IMR-90 (cell line): ENCODE measurements at regions not wholly inside any gene's neighbourhood (a gene's known extent, or its start where the extent isn't known, plus 50 kb on each side); places are given as distances from the start of the nearest gene placed in this dataset.

ENCODE experiments used
- ATAC-seq: fragments of 200-7000 bp; cut with Tn5 transposase; 2 replicates; pipeline ENCODE4 v1.9.1; 2020; ENCODE audit warnings: low read depth, mild to moderate bottlenecking, moderate library complexity
- BruUV-seq: library from RNA; stranded (reverse); fragments of 400-500 nt; replicated peaks from 2 replicates; lab custom pipeline; 2021; lab: Mats Ljungman, UMichigan
- CTCF ChIA-PET: fragments of 300-600 bp; formaldehyde crosslinking; extraction: SDS; loops from one replicate; lab custom pipeline; 2021; ENCODE audit warnings: antibody characterized with exemption; lab: Yijun Ruan, JAX
- POLR2A ChIA-PET: fragments of 300-600 bp; sonication (Branson Sonifier 250); formaldehyde crosslinking; loops from one replicate; lab custom pipeline; 2022; ENCODE audit warnings: antibody characterized with exemption; ENCODE audit not compliant: unreplicated experiment; lab: Charles Lee
- DNase-seq: peaks from one replicate; pipeline ENCODE4 v3.0.0; 2013
- H2AFZ ChIP-seq: replicated peaks from 2 replicates; pipeline ENCODE3; 2013; ENCODE audit warnings: low read length, mild to moderate bottlenecking; ENCODE audit not compliant: poor library complexity
- H2AK5ac ChIP-seq: 2 replicates; pipeline ENCODE4 v1.6.1; 2013; ENCODE audit warnings: low read depth, low read length, inconsistent platforms
- H2AK9ac ChIP-seq: replicated peaks from 2 replicates; pipeline ENCODE3; 2013; ENCODE audit warnings: mild to moderate bottlenecking, low read depth, low read length, moderate library complexity; ENCODE audit not compliant: poor library complexity
- H2BK120ac ChIP-seq: 2 replicates; pipeline ENCODE4 v1.6.1; 2013; ENCODE audit warnings: low read depth, low read length, inconsistent platforms
- H2BK15ac ChIP-seq: 3 replicates; pipeline ENCODE4 v1.6.1; 2013; ENCODE audit warnings: low read depth, low read length, inconsistent platforms
- H2BK20ac ChIP-seq: 2 replicates; pipeline ENCODE4 v1.6.1; 2013; ENCODE audit warnings: low read depth, mild to moderate bottlenecking, inconsistent platforms, low read length, moderate library complexity
- H2BK5ac ChIP-seq: 2 replicates; pipeline ENCODE4 v1.6.1; 2013; ENCODE audit warnings: mild to moderate bottlenecking, low read depth, low read length, inconsistent platforms; ENCODE audit not compliant: poor library complexity, severe bottlenecking
- H3K14ac ChIP-seq: replicated peaks from 2 replicates; pipeline ENCODE4 v1.6.1; 2013; ENCODE audit warnings: low read depth, low read length, inconsistent platforms
- H3K18ac ChIP-seq: 2 replicates; pipeline ENCODE4 v1.6.1; 2013; ENCODE audit warnings: low read depth, low read length, control low read depth
- H3K23ac ChIP-seq: 2 replicates; pipeline ENCODE4 v1.6.1; 2013; ENCODE audit warnings: low read depth, low read length, inconsistent platforms
- H3K27ac ChIP-seq: 2 replicates; pipeline ENCODE4 v1.5.1; 2013; ENCODE audit warnings: mild to moderate bottlenecking, control low read depth, low read length; ENCODE audit not compliant: insufficient read depth
- H3K27me3 ChIP-seq: 2 replicates; pipeline ENCODE4 v1.6.1; 2013; ENCODE audit warnings: low read length; ENCODE audit not compliant: control insufficient read depth, insufficient read depth
- H3K36me3 ChIP-seq: 2 replicates; pipeline ENCODE4 v1.6.1; 2013; ENCODE audit warnings: low read length, mixed read lengths; ENCODE audit not compliant: control insufficient read depth, insufficient read depth
- H3K4ac ChIP-seq: 2 replicates; pipeline ENCODE4 v1.6.1; 2013; ENCODE audit warnings: low read depth, low read length, inconsistent platforms
- H3K4me1 ChIP-seq: 2 replicates; pipeline ENCODE4 v1.6.1; 2013; ENCODE audit warnings: low read length, mixed read lengths; ENCODE audit not compliant: control insufficient read depth, insufficient read depth
- H3K4me2 ChIP-seq: 2 replicates; pipeline ENCODE4 v1.6.1; 2013; ENCODE audit warnings: low read depth, mild to moderate bottlenecking, control low read depth, low read length, moderate library complexity
- H3K4me3 ChIP-seq: 2 replicates; pipeline ENCODE4 v1.5.1; 2013; ENCODE audit warnings: low read depth, mild to moderate bottlenecking, control low read depth, low read length, moderate library complexity; ENCODE audit not compliant: insufficient read depth
- H3K56ac ChIP-seq: 2 replicates; pipeline ENCODE4 v1.6.1; 2013; ENCODE audit warnings: low read length, inconsistent platforms; ENCODE audit not compliant: insufficient read depth; ENCODE audit errors: extremely low read depth
- H3K79me1 ChIP-seq, 2 experiments: 2 replicates each; pipeline ENCODE4 v1.6.1; 2013; ENCODE audit warnings: low read length in 2 of 2, inconsistent platforms in 1 of 2, low read depth in 1 of 2
- H3K9ac ChIP-seq: 2 replicates; pipeline ENCODE4 v1.6.1; 2013; ENCODE audit warnings: low read depth, low read length, control low read depth
- H3K9me1 ChIP-seq: 2 replicates; pipeline ENCODE4 v1.6.1; 2013; ENCODE audit warnings: low read length, inconsistent platforms; ENCODE audit not compliant: insufficient read depth
- H3K9me3 ChIP-seq: 2 replicates; pipeline ENCODE4 v1.6.1; 2013; ENCODE audit warnings: low read length; ENCODE audit not compliant: control insufficient read depth, insufficient read depth
- H4K20me1 ChIP-seq: 2 replicates; pipeline ENCODE4 v1.6.1; 2013; ENCODE audit warnings: low read length, inconsistent platforms; ENCODE audit not compliant: insufficient read depth
- H4K5ac ChIP-seq: 2 replicates; pipeline ENCODE4 v1.6.1; 2013; ENCODE audit warnings: mild to moderate bottlenecking, low read depth, low read length, control low read depth
- H4K8ac ChIP-seq, 2 experiments: 2 replicates each; pipeline ENCODE4 v1.6.1; 2013; ENCODE audit warnings: low read depth in 2 of 2, low read length in 2 of 2, control low read depth in 1 of 2, inconsistent platforms in 1 of 2
- H4K91ac ChIP-seq: 2 replicates; pipeline ENCODE4 v1.6.1; 2013; ENCODE audit warnings: low read depth, low read length, inconsistent platforms; ENCODE audit not compliant: insufficient read depth
- BHLHE40 ChIP-seq: fragments of 150-350 bp; IDR thresholded peaks from 2 replicates; pipeline ENCODE4 v1.6.1; 2016; ENCODE audit warnings: mild to moderate bottlenecking, low read depth, low read length
- CEBPB ChIP-seq: IDR thresholded peaks from 2 replicates; pipeline ENCODE4 v1.6.1; 2012; ENCODE audit warnings: low read depth, low read length, improper control_type of control experiment
- CHD1 ChIP-seq: IDR thresholded peaks from 2 replicates; pipeline ENCODE4 v1.6.1; 2012; ENCODE audit warnings: low read depth, low read length, improper control_type of control experiment
- FOS ChIP-seq: fragments of 150-350 bp; IDR thresholded peaks from 2 replicates; pipeline ENCODE4 v1.6.1; 2016; ENCODE audit warnings: low read depth, low read length
- MAFK ChIP-seq: IDR thresholded peaks from 2 replicates; pipeline ENCODE4 v1.6.1; 2012; ENCODE audit warnings: low read depth, low read length, improper control_type of control experiment
- MAZ ChIP-seq: IDR thresholded peaks from 2 replicates; pipeline ENCODE4 v1.6.1; 2012; ENCODE audit warnings: low read depth, mild to moderate bottlenecking, low read length, improper control_type of control experiment, moderate library complexity, borderline replicate concordance
- MXI1 ChIP-seq: IDR thresholded peaks from 2 replicates; pipeline ENCODE4 v1.6.1; 2012; ENCODE audit warnings: low read depth, mild to moderate bottlenecking, low read length, moderate library complexity, borderline replicate concordance
- NFE2L2 ChIP-seq: fragments of 150-350 bp; IDR thresholded peaks from 2 replicates; pipeline ENCODE4 v1.6.1; 2016; ENCODE audit warnings: low read depth, mild to moderate bottlenecking, low read length
- POLR2A ChIP-seq: IDR thresholded peaks from 2 replicates; pipeline ENCODE4 v1.6.1; 2012; ENCODE audit warnings: mild to moderate bottlenecking, low read depth, low read length
- RAD21 ChIP-seq: IDR thresholded peaks from 2 replicates; pipeline ENCODE4 v1.6.1; 2012; ENCODE audit warnings: low read length, improper control_type of control experiment
- RFX5 ChIP-seq: IDR thresholded peaks from 2 replicates; pipeline ENCODE4 v1.8.0; 2012; ENCODE audit warnings: low read depth, mild to moderate bottlenecking, low read length, moderate library complexity
- SMC3 ChIP-seq: fragments of 150-350 bp; IDR thresholded peaks from 2 replicates; pipeline ENCODE4 v1.6.1; 2016; ENCODE audit warnings: low read depth, mild to moderate bottlenecking, antibody characterized with exemption, low read length, moderate library complexity
- USF2 ChIP-seq: fragments of 150-350 bp; IDR thresholded peaks from 2 replicates; pipeline ENCODE4 v1.6.1; 2017; ENCODE audit warnings: mild to moderate bottlenecking, antibody characterized with exemption, low read length, low read depth
- WGBS, 2 experiments: methylation state at CpG; one replicate each; pipeline versions ENCODE4 v1.1.5 to v1.1.7; 2013; ENCODE audit warnings: missing lambda C conversion rate in 2 of 2; ENCODE audit not compliant: insufficient read length in 1 of 2; ENCODE audit errors: extremely low coverage in 2 of 2; 5-methylcytosine and 5-hydroxymethylcytosine counted together
- dilution Hi-C: fragments of 300-500 bp; cut with HindIII; formaldehyde crosslinking; loops from one replicate; pipeline ENCODE4 v1.14.3; 2018; ENCODE audit warnings: low sequenced_read_pairs; ENCODE audit not compliant: unreplicated experiment
- in situ Hi-C: fragments of 300-500 bp; cut with MboI; formaldehyde crosslinking; loops from 3 replicates; pipeline ENCODE4 v1.14.3; 2019; ENCODE audit warnings: low sequenced_read_pairs, inconsistent platforms, mixed read lengths
- intact Hi-C: fragments of 100-400 bp; cut with micrococcal nuclease; formaldehyde crosslinking; loops from 2 replicates; pipeline ENCODE4 v1.10.0; 2022
- TF ChIP-seq, protein P1 (sequence below): fragments of 150-350 bp; IDR thresholded peaks from 2 replicates; pipeline ENCODE4 v1.6.1; 2016; ENCODE audit warnings: low read depth, mild to moderate bottlenecking, low read length, moderate library complexity, borderline replicate concordance
- TF ChIP-seq, protein P2 (sequence below): conservative IDR thresholded peaks from 2 replicates; pipeline ENCODE4 v1.5.1; 2012; ENCODE audit warnings: mild to moderate bottlenecking, low read depth, low read length, improper control_type of control experiment

- Histone ChIP-seq H3K9ac (peak overlapping the region; percentile 71; the same call in 1 of the 2 replicates), H2AK9ac (no peak overlapping the region), H3K27ac (peak overlapping the region; percentile 100), H4K91ac (no peak overlapping the region), H2BK5ac (peak overlapping the region; percentile 99), H3K14ac (no peak overlapping the region), H3K79me1 (no peaks in the 10 kb centered on the region), H3K23ac (no peak overlapping the region), H3K4me1 (peaks cover 12% of the 10 kb centered on the region), H2BK20ac (peak overlapping the region; percentile 86), H4K8ac (peak overlapping the region; percentile 64 to 89), H2BK15ac (no peak overlapping the region), H3K9me3 (no peaks in the 10 kb centered on the region), H3K36me3 (no peaks in the 10 kb centered on the region), H3K4me2 (peak overlapping the region; percentile 80; the same call in 1 of the 2 replicates), H2AK5ac (no peak overlapping the region), H3K27me3 (no peaks in the 10 kb centered on the region), H3K4ac (peak overlapping the region; percentile 96; the same call in 1 of the 2 replicates), H3K4me3 (no peak overlapping the region), H3K56ac (0 out of 2 replicates have a peak overlapping the region, but pooled peaks have one; percentile 76), H3K9me1 (peaks cover 13% of the 10 kb centered on the region; the same call in 1 of the 2 replicates), H2AFZ (no peak overlapping the region), H2BK120ac (peak overlapping the region; percentile 96), H3K18ac (peak overlapping the region; percentile 100), H4K20me1 (no peaks in the 10 kb centered on the region), H4K5ac (peak overlapping the region; percentile 99; the same call in 1 of the 2 replicates)
- peak; percentile 98 for DNase-seq
- no CpG with 5 or more reads among the region's 2 CpGs for WGBS, 2 experiments
- dilution Hi-C loops (loop anchor here (5.0 kb wide), 1 partner anchor 78 kb away; no protein-coding TSS in a partner anchor), intact Hi-C loops (loop anchor here (2.0 to 10.0 kb wide), 4 partner anchors 145 to 453 kb away; partner anchors contain the start of gene DSEL), in situ Hi-C loops (loop anchor here (5.0 kb wide), 1 partner anchor 153 kb away; the partner anchor contains the start of gene DSEL)
- peak; percentile 87 for ATAC-seq
- no TSS peak for BruUV-seq
- ChIA-PET CTCF (interaction anchor here (1.0 to 1.4 kb wide), 2 partner anchors 18 to 155 kb away, joined by 3 read pairs; no protein-coding TSS in a partner anchor), POLR2A (no interaction called here)
- TF ChIP-seq MXI1: no peak
- TF ChIP-seq, protein P1, sequence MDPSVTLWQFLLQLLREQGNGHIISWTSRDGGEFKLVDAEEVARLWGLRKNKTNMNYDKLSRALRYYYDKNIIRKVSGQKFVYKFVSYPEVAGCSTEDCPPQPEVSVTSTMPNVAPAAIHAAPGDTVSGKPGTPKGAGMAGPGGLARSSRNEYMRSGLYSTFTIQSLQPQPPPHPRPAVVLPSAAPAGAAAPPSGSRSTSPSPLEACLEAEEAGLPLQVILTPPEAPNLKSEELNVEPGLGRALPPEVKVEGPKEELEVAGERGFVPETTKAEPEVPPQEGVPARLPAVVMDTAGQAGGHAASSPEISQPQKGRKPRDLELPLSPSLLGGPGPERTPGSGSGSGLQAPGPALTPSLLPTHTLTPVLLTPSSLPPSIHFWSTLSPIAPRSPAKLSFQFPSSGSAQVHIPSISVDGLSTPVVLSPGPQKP: no peak
- no peak for TF ChIP-seq USF2
- peak; percentile 96 for TF ChIP-seq CEBPB
- no peak for TF ChIP-seq MAZ
- TF ChIP-seq NFE2L2: no peak; the same call in 1 of the 2 replicates
- TF ChIP-seq MAFK: peak; percentile 48; the same call in 1 of the 2 replicates
- no peak for TF ChIP-seq RFX5
- TF ChIP-seq, protein P2, sequence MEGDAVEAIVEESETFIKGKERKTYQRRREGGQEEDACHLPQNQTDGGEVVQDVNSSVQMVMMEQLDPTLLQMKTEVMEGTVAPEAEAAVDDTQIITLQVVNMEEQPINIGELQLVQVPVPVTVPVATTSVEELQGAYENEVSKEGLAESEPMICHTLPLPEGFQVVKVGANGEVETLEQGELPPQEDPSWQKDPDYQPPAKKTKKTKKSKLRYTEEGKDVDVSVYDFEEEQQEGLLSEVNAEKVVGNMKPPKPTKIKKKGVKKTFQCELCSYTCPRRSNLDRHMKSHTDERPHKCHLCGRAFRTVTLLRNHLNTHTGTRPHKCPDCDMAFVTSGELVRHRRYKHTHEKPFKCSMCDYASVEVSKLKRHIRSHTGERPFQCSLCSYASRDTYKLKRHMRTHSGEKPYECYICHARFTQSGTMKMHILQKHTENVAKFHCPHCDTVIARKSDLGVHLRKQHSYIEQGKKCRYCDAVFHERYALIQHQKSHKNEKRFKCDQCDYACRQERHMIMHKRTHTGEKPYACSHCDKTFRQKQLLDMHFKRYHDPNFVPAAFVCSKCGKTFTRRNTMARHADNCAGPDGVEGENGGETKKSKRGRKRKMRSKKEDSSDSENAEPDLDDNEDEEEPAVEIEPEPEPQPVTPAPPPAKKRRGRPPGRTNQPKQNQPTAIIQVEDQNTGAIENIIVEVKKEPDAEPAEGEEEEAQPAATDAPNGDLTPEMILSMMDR: no peak
- TF ChIP-seq SMC3: no peak
- TF ChIP-seq CHD1: no peak
- peak; percentile 46; the same call in 1 of the 2 replicates for TF ChIP-seq BHLHE40
- no peak for TF ChIP-seq POLR2A
- 0 out of 2 replicates have a peak, but pooled peaks have one; percentile 2 for TF ChIP-seq RAD21
- TF ChIP-seq FOS: peak; percentile 82
Measured at GRCh38 chr18:67670024-67670543, 153.6 kb upstream of the DSEL start.
